Naive thymus-derived CD4-positive, alpha-beta T cell (primary cell): ENCODE measurements at regions not wholly inside any gene's neighbourhood (a gene's known extent, or its start where the extent isn't known, plus 50 kb on each side); places are given as distances from the start of the nearest gene placed in this dataset.

ENCODE experiments used
- ATAC-seq: fragments of 150-1000 bp; cut with Tn5 transposase; 2 replicates; pipeline ENCODE4 v1.10.0; 2021; ENCODE audit warnings: mild to moderate bottlenecking, moderate library complexity
- CTCF ChIA-PET: fragments of 350-600 bp; sonication (Branson Sonifier 250); formaldehyde crosslinking; loops from one replicate; lab custom pipeline; 2021; ENCODE audit warnings: antibody characterized with exemption; lab: Charles Lee
- POLR2A ChIA-PET: fragments of 350-600 bp; sonication (Branson Sonifier 250); formaldehyde crosslinking; loops from one replicate; lab custom pipeline; 2021; ENCODE audit warnings: antibody characterized with exemption, inconsistent platforms; lab: Charles Lee
- DNase-seq, 9 donors: peaks; one replicate each; pipeline versions ENCODE4 v3.0.0 to v3.0.0-alpha.2; 2020 to 2022; ENCODE audit warnings: mixed read lengths in 1 of 9
- H3K27ac ChIP-seq: one replicate; pipeline ENCODE4 v1.7.0; 2013; ENCODE audit warnings: mild to moderate bottlenecking, low read depth, low read length, moderate library complexity
- H3K27me3 ChIP-seq, 2 donors: one replicate each; pipeline ENCODE4 v1.7.0; 2013; ENCODE audit warnings: low read length in 2 of 2, mild to moderate bottlenecking in 2 of 2, moderate library complexity in 2 of 2; ENCODE audit not compliant: control insufficient read depth in 2 of 2, insufficient read depth in 2 of 2
- H3K36me3 ChIP-seq, 3 experiments: 1 replicate in 2 of 3; 2 replicates in 1 of 3; pipeline ENCODE4 v1.7.0; 2013; ENCODE audit warnings: low read length in 3 of 3, mild to moderate bottlenecking in 3 of 3, moderate library complexity in 1 of 3; ENCODE audit not compliant: insufficient read depth in 3 of 3, control insufficient read depth in 2 of 3
- H3K4me1 ChIP-seq, 2 donors: one replicate each; pipeline ENCODE4 v1.7.0; 2013; ENCODE audit warnings: low read length in 2 of 2, mild to moderate bottlenecking in 2 of 2, moderate library complexity in 1 of 2; ENCODE audit not compliant: control insufficient read depth in 2 of 2, insufficient read depth in 2 of 2
- H3K4me3 ChIP-seq: 2 replicates; pipeline ENCODE4 v1.7.0; 2013; ENCODE audit warnings: mild to moderate bottlenecking, low read length
- H3K9me3 ChIP-seq, 3 experiments: 1 replicate in 2 of 3; 2 replicates in 1 of 3; pipeline ENCODE4 v1.7.0; 2013; ENCODE audit warnings: low read length in 3 of 3; ENCODE audit not compliant: control insufficient read depth in 2 of 3
- H3K27ac Mint-ChIP-seq, 9 donors: one replicate each; pipeline ENCODE4 v1.8.0; 2020 to 2022; ENCODE audit warnings: mixed read lengths in 9 of 9, mild to moderate bottlenecking in 8 of 9, moderate library complexity in 5 of 9, inconsistent platforms in 2 of 9
- H3K27me3 Mint-ChIP-seq, 5 donors: one replicate each; pipeline ENCODE4 v1.8.0; 2021 to 2022; ENCODE audit warnings: mixed read lengths in 5 of 5, mild to moderate bottlenecking in 1 of 5
- H3K36me3 Mint-ChIP-seq, 5 donors: one replicate each; pipeline ENCODE4 v1.8.0; 2020 to 2022; ENCODE audit warnings: mixed read lengths in 5 of 5, mild to moderate bottlenecking in 3 of 5, inconsistent platforms in 1 of 5
- H3K4me1 Mint-ChIP-seq, 7 donors: one replicate each; pipeline ENCODE4 v1.8.0; 2020 to 2022; ENCODE audit warnings: mixed read lengths in 7 of 7, mild to moderate bottlenecking in 3 of 7, inconsistent platforms in 1 of 7
- H3K4me3 Mint-ChIP-seq, 10 donors: one replicate each; pipeline ENCODE4 v1.8.0; 2020 to 2022; ENCODE audit warnings: mild to moderate bottlenecking in 10 of 10, mixed read lengths in 10 of 10, moderate library complexity in 6 of 10, inconsistent platforms in 2 of 10
- H3K9me3 Mint-ChIP-seq, 11 donors: one replicate each; pipeline ENCODE4 v1.8.0; 2020 to 2022; ENCODE audit warnings: mixed read lengths in 11 of 11, mild to moderate bottlenecking in 4 of 11, inconsistent platforms in 1 of 11, moderate library complexity in 1 of 11
- intact Hi-C, 2 donors: fragments of 100-400 bp; cut with micrococcal nuclease; formaldehyde crosslinking; loops; one replicate each; pipeline ENCODE4 v1.15.1; 2023

DNA sequence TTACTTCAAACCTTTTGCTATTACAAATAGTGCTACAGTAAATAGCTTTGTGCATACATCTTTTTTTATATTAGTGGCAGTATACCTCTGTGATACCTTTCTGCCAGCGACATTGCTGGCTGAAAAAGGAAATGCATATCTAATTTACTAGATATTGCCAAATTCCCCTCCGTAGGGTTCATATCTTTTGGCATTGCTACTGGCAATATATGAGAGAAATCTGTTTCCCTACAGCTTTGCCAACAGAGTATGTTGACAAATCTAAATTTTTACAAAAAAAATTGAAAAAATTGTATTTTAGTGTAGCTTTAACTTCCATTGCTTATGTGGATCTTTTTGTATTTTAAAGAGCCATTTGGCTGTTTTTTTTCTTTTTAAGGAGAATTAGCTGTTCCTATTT lies 426.7 kb downstream of the TRIB2 start:
- Mint-ChIP-seq H3K27me3 (peaks cover 0 to 35% (median 24%) of the 10 kb centered on the region in 5 donors), H3K36me3 (no peaks in the 10 kb centered on the region), H3K4me1 (no peaks in the 10 kb centered on the region), H3K4me3 (no peak overlapping the region), H3K9me3 (peaks cover 0 to 14% (median 4%) of the 10 kb centered on the region in 11 donors), H3K27ac (no peak overlapping the region)
- H3K36me3 ChIP-seq, result no peaks in the 10 kb centered on the region
- DNase-seq, result no peak
- H3K27ac ChIP-seq, result no peak overlapping the region
- H3K27me3 ChIP-seq, result no peaks in the 10 kb centered on the region
- H3K4me3 ChIP-seq, result no peak overlapping the region
- H3K4me1 ChIP-seq, result no peaks in the 10 kb centered on the region
- ChIA-PET POLR2A (no interaction called here), CTCF (no interaction called here)
- H3K9me3 ChIP-seq, result no peaks in the 10 kb centered on the region
- intact Hi-C loops, result no loop called here
- no peak for ATAC-seq

GRCh38 chr2:13156916-13157315 lies 440.2 kb downstream of the TRIB2 start:
- no peak overlapping the region for H3K4me3 ChIP-seq
- peaks cover 0 to 2% (median 0%) of the 10 kb centered on the region in 11 donors for H3K9me3 Mint-ChIP-seq
- ChIA-PET CTCF (no interaction called here), POLR2A (no interaction called here)
- DNase-seq (no peak), ATAC-seq (no peak)
- H3K4me1 Mint-ChIP-seq, result no peaks in the 10 kb centered on the region
- peaks cover 0 to 45% (median 25%) of the 10 kb centered on the region in 5 donors for H3K27me3 Mint-ChIP-seq
- no peak overlapping the region for H3K4me3 Mint-ChIP-seq
- H3K27me3 ChIP-seq, result no peaks in the 10 kb centered on the region
- H3K4me1 ChIP-seq, result no peaks in the 10 kb centered on the region
- H3K27ac Mint-ChIP-seq, result no peak overlapping the region
- intact Hi-C loops, result no loop called here
- H3K36me3 ChIP-seq, result no peaks in the 10 kb centered on the region
- no peaks in the 10 kb centered on the region for H3K9me3 ChIP-seq
- H3K36me3 Mint-ChIP-seq, result no peaks in the 10 kb centered on the region
- no peak overlapping the region for H3K27ac ChIP-seq

DNA sequence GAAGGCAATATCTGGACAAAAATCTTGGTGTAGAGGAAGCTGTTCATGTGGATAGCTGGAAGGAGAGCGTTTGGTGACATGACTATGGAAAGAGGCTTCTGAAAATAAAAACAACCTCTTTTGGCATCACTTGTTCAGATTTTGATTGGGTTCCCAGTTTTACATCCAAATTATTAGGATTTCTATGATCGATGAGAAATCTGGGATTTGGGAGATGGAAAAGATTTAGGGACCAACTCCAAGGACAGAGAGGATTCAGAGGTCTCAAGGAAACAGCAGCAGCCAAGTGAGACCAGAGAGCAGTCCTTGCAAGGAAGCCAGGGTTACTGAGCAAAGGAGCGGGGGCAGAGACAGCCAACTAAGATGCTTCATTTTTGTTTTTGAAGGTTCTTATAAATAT lies 441.7 kb downstream of the TRIB2 start:
- no peaks in the 10 kb centered on the region for H3K36me3 Mint-ChIP-seq
- no peaks in the 10 kb centered on the region for H3K4me1 ChIP-seq
- DNase-seq (no peak), ATAC-seq (no peak)
- H3K27ac Mint-ChIP-seq, result no peak overlapping the region
- no peaks in the 10 kb centered on the region for H3K9me3 ChIP-seq
- H3K4me3 ChIP-seq, result no peak overlapping the region
- no peak overlapping the region for H3K27ac ChIP-seq
- ChIA-PET POLR2A (no interaction called here), CTCF (no interaction called here)
- no peak overlapping the region for H3K4me3 Mint-ChIP-seq
- peaks cover 0 to 2% (median 0%) of the 10 kb centered on the region in 11 donors for H3K9me3 Mint-ChIP-seq
- no peaks in the 10 kb centered on the region for H3K27me3 ChIP-seq
- H3K4me1 Mint-ChIP-seq, result peaks cover 0 to 2% (median 0%) of the 10 kb centered on the region in 7 donors
- intact Hi-C loops, result no loop called here
- H3K36me3 ChIP-seq, result no peaks in the 10 kb centered on the region
- peaks cover 0 to 45% (median 25%) of the 10 kb centered on the region in 5 donors for H3K27me3 Mint-ChIP-seq

DNA sequence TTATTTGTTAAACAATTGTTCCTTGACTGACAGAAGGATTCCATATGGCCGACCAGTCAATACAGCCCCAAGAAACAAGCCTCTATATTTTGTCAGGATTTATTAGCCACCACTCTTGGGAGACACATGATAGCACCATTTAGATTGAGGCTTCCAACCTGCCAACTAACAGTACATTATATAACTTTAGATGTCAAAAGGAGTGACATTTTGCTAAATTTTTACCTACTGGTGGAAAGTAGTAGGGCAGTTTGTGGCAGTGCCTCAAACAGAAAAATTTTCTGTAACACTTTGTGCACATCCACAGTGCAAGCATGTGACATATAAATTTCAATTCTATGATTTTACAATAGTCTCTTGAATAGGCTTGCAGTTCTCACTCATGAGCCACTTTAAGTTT lies 464.0 kb downstream of the TRIB2 start:
- Mint-ChIP-seq H3K4me3 (no peak overlapping the region), H3K27ac (no peak overlapping the region), H3K9me3 (peaks cover 0 to 23% (median 3%) of the 10 kb centered on the region in 11 donors), H3K27me3 (peaks cover 0 to 13% (median 8%) of the 10 kb centered on the region in 5 donors), H3K36me3 (no peaks in the 10 kb centered on the region), H3K4me1 (no peaks in the 10 kb centered on the region)
- Histone ChIP-seq H3K36me3 (no peaks in the 10 kb centered on the region), H3K4me3 (no peak overlapping the region), H3K4me1 (no peaks in the 10 kb centered on the region), H3K27me3 (no peaks in the 10 kb centered on the region), H3K9me3 (no peaks in the 10 kb centered on the region), H3K27ac (no peak overlapping the region)
- ATAC-seq (no peak), DNase-seq (no peak)
- intact Hi-C loops, result no loop called here
- ChIA-PET CTCF (no interaction called here), POLR2A (no interaction called here)

GRCh38 chr2:13193075-13193474 lies 476.3 kb downstream of the TRIB2 start:
- H3K36me3 Mint-ChIP-seq, result no peaks in the 10 kb centered on the region
- DNase-seq, result no peak
- H3K27me3 Mint-ChIP-seq, result peaks cover 0 to 26% (median 15%) of the 10 kb centered on the region in 5 donors
- ATAC-seq, result no peak
- Histone ChIP-seq H3K9me3 (no peaks in the 10 kb centered on the region), H3K36me3 (no peaks in the 10 kb centered on the region), H3K27me3 (no peaks in the 10 kb centered on the region), H3K27ac (no peak overlapping the region), H3K4me3 (no peak overlapping the region), H3K4me1 (no peaks in the 10 kb centered on the region)
- intact Hi-C loops, result no loop called here
- ChIA-PET POLR2A (no interaction called here), CTCF (no interaction called here)
- no peak overlapping the region for H3K27ac Mint-ChIP-seq
- H3K4me1 Mint-ChIP-seq, result peaks cover 0 to 2% (median 0%) of the 10 kb centered on the region in 7 donors
- H3K9me3 Mint-ChIP-seq, result no peaks in the 10 kb centered on the region
- H3K4me3 Mint-ChIP-seq, result no peak overlapping the region

DNA sequence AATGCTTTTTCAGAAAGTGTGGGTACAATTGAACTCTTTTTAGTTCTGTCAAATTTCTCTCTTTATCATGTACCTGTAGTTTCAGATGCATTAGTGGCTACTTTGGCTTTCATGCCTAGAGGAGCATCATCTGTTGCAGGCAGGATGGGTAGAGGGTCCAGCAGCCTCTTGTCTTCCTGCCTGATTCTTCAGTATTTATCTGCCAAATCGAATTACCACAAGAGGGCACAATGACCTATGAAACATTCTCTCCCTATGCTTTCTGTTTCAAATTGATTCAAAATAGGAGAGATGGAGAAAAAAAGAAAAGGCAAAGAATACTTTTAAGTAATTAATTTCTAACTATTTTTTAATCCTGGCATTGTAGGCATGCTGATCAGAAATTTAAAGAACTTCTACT lies 477.2 kb downstream of the TRIB2 start:
- Histone ChIP-seq H3K36me3 (no peaks in the 10 kb centered on the region), H3K9me3 (no peaks in the 10 kb centered on the region), H3K4me3 (no peak overlapping the region), H3K4me1 (no peaks in the 10 kb centered on the region), H3K27ac (no peak overlapping the region), H3K27me3 (no peaks in the 10 kb centered on the region)
- Mint-ChIP-seq H3K4me3 (no peak overlapping the region), H3K9me3 (no peaks in the 10 kb centered on the region), H3K27ac (no peak overlapping the region), H3K27me3 (peaks cover 0 to 30% (median 14%) of the 10 kb centered on the region in 5 donors), H3K4me1 (peaks cover 0 to 2% (median 0%) of the 10 kb centered on the region in 7 donors), H3K36me3 (no peaks in the 10 kb centered on the region)
- ChIA-PET POLR2A (no interaction called here), CTCF (no interaction called here)
- no peak for DNase-seq
- intact Hi-C loops, result no loop called here
- no peak for ATAC-seq

GRCh38 chr2:13195270-13195669 lies 478.5 kb downstream of the TRIB2 start:
- peaks cover 0 to 2% (median 0%) of the 10 kb centered on the region in 7 donors for H3K4me1 Mint-ChIP-seq
- no peaks in the 10 kb centered on the region for H3K9me3 Mint-ChIP-seq
- peaks cover 0 to 24% (median 10%) of the 10 kb centered on the region in 5 donors for H3K27me3 Mint-ChIP-seq
- DNase-seq, result no peak
- ATAC-seq, result no peak
- Histone ChIP-seq H3K27ac (no peak overlapping the region), H3K27me3 (no peaks in the 10 kb centered on the region), H3K9me3 (no peaks in the 10 kb centered on the region), H3K36me3 (no peaks in the 10 kb centered on the region), H3K4me3 (no peak overlapping the region), H3K4me1 (no peaks in the 10 kb centered on the region)
- no peak overlapping the region for H3K27ac Mint-ChIP-seq
- ChIA-PET CTCF (no interaction called here), POLR2A (no interaction called here)
- intact Hi-C loops, result no loop called here
- no peak overlapping the region for H3K4me3 Mint-ChIP-seq
- no peaks in the 10 kb centered on the region for H3K36me3 Mint-ChIP-seq
